ENCODE measurements at regions not wholly inside any gene's neighbourhood (a gene's known extent, or its start where the extent isn't known, plus 50 kb on each side); places are given as distances from the start of the nearest gene placed in this dataset.

- peak; percentile 46 for DNase-seq
These were observed 390.7 kb downstream of the C12orf75 start for GRCh38 chr12:105721051-105721825.

- no peak for DNase-seq
These were observed 391.4 kb downstream of the C12orf75 start for GRCh38 chr12:105721891-105722290.

DNA sequence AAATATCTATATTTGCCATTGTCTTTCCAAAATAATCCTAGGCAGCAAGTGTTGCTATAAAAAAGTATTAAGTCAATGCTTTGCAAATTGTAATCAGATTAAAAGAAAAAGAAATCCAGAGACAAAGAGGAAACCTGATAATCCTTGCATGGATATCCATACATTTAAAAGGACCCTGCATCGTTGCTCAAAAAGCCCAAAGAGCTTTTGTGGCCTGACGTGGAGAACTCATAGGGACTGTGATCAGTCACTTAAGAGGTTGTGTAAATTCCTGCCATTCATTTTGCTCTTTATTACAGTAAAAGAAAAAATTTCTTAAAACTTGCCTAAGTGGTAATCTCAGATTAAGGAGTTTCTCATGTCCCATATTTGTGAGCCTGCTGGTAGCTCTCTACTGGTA is 392.6 kb downstream of the C12orf75 start:
- no peak for DNase-seq

- no peak for DNase-seq
These were observed 393.0 kb downstream of the C12orf75 start for GRCh38 chr12:105723494-105723893.

DNA sequence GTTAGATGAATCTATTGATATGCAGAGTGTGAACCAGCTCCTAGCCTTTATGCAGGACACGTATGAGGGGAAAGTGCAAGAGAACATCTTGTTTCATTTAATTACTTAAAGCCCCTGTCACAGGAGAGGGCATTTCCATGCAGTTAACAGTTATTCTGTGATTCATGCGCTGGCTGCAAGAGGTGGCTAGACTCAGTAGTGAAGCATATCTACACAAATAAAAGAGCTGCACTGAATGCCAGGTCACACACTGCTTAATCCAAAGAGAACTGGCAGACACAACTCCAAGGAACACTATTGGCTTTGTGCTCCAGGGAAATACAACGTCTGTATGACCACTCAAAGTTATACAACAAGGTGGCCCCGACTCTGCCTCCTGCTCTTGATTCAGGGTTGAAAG is 394.1 kb downstream of the C12orf75 start:
- no peak for DNase-seq

GRCh38 chr12:105725054-105725453 is 394.6 kb downstream of the C12orf75 start:
- no peak for DNase-seq

DNA sequence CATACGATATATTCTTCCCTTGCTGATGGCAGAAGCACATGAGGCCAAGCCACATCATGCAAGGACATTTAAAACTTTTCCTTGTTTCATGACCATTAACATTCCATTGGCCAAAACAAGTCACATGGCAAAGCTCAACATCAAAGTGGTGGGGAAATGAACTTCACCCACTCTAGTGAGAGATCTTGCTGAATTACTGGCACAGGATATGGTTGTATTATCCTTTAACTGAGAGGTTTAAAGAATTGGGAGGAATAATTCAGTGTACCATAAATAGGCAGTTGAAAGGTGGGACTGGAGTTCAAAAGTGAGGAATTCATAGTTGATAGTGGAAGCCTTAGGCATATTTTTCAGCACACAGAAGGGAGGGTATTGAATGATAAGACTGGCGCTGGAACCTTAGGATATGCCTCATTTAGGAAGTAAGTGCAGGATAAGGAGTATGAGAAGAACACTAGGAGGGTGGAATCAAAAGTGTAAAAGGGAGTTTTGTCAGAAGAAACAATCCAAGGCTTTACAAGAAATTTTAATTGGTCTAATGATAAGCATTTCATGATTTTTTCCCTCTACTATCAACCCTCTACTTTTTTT is 398.8 kb downstream of the C12orf75 start:
- no peak for DNase-seq

- no peak for DNase-seq
These were observed 399.4 kb downstream of the C12orf75 start for GRCh38 chr12:105729926-105730325.

DNA sequence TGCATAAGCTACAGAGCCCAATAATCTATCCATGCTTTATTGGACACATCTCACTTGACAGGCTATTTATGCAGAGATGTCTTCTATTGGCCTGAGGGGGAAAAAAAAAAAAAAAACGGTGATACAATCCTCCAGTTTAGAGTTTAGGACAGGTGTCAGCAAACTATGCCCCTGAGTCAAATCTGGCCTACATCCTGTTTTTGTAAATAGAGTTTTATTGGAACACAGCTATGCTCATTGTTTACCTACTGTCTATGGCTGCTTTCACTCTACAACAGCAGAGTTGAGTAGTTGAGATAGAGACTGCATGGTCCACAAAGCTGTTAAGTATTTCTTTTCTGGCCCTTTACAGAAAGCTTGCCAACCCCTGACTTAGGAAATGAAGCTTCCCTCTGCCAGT is 403.1 kb downstream of the C12orf75 start:
- DNase-seq, result peak; percentile 45

DNA sequence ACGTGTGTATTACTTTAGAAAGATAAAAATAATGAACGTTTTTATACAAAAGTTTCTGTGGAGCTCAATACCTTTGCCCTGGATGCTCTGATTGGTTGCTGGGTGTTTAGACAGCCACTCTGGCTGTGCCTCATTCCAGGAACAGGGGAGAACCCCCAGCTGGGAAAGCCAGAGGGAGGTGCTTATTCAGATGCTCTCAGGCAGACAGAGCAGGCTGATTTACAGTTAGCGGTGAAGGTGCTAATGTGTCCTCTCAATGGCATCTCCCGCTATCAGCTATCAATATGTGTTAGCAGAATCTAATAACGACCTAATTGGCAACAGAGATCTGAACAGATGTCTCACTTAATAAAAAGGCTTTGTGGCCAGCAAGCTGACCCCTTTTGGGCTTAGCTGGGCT is 402.3 kb downstream of the NUAK1 start:
- DNase-seq, result no peak

- no peak for DNase-seq
These were observed 400.7 kb downstream of the NUAK1 start for GRCh38 chr12:105738051-105738450.

DNA sequence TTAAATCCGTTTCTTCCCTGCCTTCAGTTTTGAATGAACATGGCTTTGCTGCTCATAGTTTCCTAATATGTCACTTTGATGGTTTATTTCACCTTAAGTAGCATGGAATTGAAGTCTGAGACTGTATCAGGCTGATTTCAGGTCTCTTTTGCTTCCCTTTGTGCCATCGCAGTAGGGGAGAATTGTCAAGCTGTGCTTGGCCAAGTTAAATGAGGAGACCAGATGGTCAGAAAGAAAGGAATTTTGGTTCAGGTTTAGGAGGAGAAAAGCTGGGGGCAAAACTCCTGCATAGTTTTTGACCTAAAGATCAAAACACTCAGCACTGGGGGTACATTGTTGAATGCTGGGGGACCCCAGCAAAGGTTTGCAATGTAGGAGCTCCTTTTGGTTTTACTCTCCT is 398.4 kb downstream of the NUAK1 start:
- no peak for DNase-seq

GRCh38 chr12:105740970-105741725 is 397.6 kb downstream of the NUAK1 start:
- DNase-seq, result no peak

DNA sequence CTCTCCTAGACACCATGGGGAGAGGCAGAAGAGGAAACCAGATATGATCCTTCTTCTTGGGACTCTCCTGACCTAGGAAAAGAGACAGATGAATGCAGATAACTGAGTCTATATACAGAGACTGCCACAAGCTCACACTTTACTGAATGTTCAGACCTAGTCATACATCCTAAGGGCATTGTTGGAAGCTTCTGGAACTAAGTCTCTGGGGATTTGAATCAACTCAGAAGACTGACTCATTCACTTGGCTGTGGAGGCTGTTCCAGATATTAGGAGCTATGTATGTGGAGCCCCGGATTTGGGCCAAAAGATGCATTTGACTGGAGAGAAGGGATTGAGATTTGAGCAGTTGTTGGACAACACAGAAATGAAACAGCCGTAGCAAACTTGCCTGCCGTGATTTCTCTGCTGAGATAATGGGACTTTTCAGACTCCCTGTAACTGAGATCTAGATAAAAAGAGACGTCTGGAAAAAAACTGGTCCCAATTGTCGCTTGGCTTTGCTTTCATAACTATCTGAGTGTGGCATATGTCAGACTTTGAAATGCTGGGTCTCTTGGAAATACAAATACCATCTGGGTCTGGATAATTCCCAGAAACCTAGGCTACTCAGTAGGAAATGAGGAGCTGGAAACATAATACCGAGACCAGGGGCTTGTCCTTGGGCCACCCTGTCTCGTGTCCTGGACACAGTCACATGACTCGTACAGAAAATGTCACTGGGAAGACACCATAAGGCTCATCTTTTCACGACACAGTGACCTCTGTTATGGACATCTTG is 396.8 kb downstream of the NUAK1 start:
- no peak for DNase-seq

DNA sequence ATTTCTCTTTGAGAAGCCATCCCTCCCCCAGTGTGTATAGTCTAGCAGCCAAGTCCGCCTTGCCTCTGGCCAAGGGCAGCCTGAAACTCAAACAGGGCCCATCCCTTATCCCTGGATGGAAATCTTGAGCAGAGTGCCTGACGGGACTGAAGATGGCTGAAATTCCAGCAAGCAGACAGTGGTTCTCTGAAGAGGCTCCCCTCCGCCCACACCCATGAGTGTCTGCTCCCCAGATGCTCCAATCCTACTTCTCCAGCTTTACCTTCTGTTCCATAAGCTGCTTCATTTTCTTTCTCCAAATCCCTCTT is 396.2 kb downstream of the NUAK1 start:
- no peak for DNase-seq

DNA sequence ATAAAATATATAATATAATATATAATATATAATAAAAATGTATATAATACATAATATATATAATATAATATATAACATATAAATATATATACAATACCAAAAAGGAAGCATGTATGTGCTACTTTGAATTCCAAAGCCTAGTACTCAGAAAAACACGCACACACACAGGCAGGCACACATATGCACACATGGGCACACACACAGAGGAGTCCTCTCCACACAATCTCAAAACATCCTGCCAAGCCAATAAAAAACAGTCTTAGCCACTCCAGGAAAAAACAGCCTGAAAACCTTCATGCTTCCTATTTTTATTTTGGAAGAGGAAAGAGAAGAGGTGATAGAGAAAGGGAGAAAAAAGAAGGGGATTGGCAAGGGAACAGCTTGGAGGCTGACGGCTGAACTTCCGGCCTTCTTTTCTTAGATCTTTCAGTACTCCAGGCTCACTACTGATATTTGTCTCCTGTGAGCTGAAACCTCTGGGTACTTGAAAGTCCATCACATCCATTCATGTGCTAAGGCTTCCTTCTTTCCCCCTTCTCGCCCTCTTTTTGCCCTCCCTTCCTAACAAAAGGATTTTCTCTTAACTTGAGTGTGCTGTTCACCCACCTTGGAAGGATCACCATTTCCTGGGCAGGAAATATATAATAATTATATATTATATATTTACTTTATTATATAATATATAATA is 394.2 kb downstream of the NUAK1 start:
- no peak for DNase-seq

DNA sequence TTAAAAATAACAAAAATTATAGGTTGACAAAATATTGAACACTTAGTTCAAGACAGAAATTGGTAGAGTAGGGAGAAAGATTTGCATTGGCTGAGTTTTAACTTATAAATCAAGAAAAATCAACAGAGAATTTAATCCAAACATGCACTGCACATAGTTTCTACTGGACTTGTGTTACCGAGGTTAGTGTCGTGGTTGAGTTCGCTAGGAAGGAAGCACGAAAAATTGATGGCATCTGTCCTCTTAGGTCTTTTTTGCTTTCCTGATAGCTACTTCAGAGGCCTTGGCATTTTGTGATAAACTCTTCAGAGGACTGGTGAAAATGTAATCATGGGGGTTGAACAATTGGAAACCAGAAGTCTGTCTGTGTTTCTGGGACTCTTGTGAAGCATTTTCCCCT is 392.9 kb downstream of the NUAK1 start:
- DNase-seq, result no peak

DNA sequence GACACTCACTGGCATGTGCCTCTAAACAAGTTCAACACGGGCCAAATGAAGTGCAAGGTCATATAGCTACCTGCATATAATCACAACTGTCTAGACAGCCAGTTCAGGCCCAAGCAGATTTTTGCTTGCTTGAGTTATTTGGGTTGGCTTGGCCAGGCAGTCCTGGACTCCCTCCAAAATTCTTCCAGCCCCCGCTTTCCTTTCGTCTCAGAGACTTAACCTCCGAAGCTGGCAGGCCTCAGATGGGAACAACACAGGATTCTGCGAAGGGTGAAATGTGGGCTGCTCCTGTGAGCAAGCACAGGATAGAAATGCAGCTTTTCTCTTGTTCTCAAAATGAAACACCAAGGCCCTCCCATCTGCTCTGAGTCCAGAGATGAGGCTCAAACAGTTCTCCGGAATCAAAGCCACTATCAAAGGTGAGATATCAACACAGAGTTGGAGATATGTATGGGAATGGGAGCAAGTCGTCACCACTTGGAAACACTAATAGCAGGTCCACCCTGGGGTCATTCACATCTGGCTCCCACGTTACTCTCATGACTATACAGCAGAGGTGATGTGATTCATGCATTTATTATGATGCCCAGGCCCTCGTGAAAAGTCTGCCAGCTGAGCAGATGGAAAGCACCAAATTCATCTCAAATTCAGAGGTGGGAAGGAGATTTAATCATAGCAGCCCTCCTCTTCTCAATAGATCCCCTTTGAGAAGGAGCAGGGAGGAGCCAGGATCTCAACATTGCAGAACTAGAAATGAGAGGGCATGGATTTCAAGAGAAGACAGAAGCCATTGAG is 389.8 kb downstream of the NUAK1 start:
- no peak for DNase-seq

- DNase-seq, result no peak
These were observed 388.7 kb downstream of the NUAK1 start for GRCh38 chr12:105750096-105750495.

- no peak for DNase-seq
These were observed 384.4 kb downstream of the NUAK1 start for GRCh38 chr12:105754313-105754712.

GRCh38 chr12:105756961-105757360 is 381.8 kb downstream of the NUAK1 start:
- no peak for DNase-seq

DNA sequence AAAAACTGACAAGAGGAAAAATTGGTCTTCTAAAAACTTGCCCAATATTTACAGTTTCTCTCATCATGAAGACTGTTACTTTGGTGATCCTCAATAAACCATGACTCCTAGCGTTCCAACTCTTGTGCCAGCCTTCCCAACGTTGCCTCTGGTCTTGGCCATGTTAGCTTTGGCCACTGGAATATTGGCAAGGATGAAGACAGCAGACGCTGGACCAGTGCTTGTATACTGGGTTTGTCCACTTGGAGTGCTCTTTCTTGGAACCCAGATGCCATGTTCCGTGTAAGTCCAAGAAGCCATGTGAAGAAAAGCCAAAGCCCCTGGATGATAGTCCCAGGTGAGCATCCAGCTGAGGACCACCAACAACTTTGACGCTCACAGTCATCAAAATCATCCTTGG is 379.6 kb downstream of the NUAK1 start:
- DNase-seq, result no peak
